ENCODE measurements at regions not wholly inside any gene's neighbourhood (a gene's known extent, or its start where the extent isn't known, plus 50 kb on each side); places are given as distances from the start of the nearest gene placed in this dataset.
A peak's percentile ranks its signal among the peaks of the same experiment; 100 is the strongest.

DNA sequence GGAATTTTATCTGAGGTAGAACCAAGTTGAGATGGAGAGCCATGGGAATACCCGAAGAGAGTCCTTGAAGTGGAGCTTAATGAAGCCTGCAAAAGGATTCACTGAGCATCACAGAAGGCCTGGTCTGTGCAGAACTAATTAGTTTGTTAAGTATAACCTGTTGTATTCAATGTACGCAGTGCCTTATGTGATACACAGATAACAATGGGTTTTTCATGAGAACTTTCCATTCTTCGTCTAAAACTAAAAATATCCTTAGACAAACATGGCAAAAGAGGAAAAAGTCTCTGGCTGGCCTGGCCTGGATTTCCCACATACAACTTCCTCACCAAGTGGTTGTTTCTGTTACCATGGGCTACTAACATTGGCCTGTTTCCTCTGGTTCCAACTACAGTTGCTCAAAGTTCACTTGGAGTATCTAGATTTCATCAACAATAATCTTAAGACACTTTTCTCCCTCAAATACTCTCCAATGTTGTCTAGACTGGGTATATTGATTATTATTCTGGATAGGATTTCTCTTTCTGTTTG is 237.6 kb upstream of the ZNF462 start:
- ATAC-seq (peak in 1 of 4 donors; percentile 61), DNase-seq (peak in 1 of 5 donors; percentile 20)
- Histone ChIP-seq H3K9me3 (no peaks in the 10 kb centered on the region), H3K4me3 (no peak overlapping the region), H3K27ac (peak overlapping the region in 3 of 12 donors; percentile 19 to 39 (median 37)), H3K36me3 (no peaks in the 10 kb centered on the region), H3K27me3 (no peaks in the 10 kb centered on the region), H3K4me1 (peaks cover 0 to 21% (median 0%) of the 10 kb centered on the region in 12 donors)
- no peak for TF ChIP-seq POLR2A (IDR thresholded peaks at IDR 0.05)
- TF ChIP-seq, protein P1, sequence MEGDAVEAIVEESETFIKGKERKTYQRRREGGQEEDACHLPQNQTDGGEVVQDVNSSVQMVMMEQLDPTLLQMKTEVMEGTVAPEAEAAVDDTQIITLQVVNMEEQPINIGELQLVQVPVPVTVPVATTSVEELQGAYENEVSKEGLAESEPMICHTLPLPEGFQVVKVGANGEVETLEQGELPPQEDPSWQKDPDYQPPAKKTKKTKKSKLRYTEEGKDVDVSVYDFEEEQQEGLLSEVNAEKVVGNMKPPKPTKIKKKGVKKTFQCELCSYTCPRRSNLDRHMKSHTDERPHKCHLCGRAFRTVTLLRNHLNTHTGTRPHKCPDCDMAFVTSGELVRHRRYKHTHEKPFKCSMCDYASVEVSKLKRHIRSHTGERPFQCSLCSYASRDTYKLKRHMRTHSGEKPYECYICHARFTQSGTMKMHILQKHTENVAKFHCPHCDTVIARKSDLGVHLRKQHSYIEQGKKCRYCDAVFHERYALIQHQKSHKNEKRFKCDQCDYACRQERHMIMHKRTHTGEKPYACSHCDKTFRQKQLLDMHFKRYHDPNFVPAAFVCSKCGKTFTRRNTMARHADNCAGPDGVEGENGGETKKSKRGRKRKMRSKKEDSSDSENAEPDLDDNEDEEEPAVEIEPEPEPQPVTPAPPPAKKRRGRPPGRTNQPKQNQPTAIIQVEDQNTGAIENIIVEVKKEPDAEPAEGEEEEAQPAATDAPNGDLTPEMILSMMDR (IDR thresholded peaks at IDR 0.05): no peak
- intact Hi-C loops (cut with DNase I): no loop called here
- 41 to 71% (median 48%) methylated on average over 3 of the region's 3 CpGs for WGBS, 4 donors

DNA sequence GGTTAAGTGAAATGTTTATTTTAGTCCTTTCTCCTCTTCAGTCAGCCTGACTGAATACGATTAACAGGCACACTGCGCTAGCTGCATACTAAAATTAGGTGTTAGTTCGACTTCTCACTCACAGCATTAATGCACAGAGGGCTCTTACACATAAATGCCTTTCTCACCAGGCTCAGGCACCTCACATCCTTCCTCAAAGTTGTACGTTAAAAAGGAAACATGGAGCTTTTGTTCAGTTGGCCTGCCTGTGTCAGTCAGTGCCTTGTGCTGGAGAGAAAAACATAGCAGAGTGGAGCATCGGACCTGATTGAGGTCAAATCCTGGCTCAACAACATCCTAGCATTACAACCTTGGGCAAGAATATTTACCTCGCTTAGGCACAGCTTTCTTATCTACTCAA is 236.0 kb upstream of the ZNF462 start:
- DNase-seq: no peak
- Histone ChIP-seq H3K9me3 (no peaks in the 10 kb centered on the region), H3K36me3 (no peaks in the 10 kb centered on the region), H3K4me3 (no peak overlapping the region), H3K27ac (no peak overlapping the region), H3K4me1 (peaks cover 0 to 21% (median 0%) of the 10 kb centered on the region in 12 donors), H3K27me3 (no peaks in the 10 kb centered on the region)
- no peak for TF ChIP-seq POLR2A (IDR thresholded peaks at IDR 0.05)
- TF ChIP-seq, protein P1 (IDR thresholded peaks at IDR 0.05): no peak
- intact Hi-C loops (cut with DNase I): no loop called here
- ATAC-seq: no peak
- WGBS, 4 donors: 47 to 61% (median 51%) methylated on average over 6 of the region's 6 CpGs

DNA sequence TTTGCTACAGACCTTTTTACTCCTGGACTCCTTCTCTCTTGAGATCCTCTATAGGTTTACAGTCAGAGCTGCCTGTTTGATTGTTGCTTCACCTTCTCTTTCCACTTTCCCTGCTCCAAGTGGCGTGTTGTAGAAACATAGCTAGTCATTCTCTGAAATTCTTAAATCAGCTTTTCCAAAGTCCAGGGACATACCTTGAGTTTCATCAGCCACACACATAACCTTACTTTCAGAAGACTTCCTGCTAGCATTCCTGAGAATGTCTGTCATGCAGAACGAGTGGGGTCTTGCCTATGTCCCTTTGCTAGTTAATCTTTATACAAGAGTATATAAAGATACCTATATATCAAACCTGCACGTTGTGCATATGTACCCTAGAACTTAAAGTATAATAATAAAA is 230.3 kb upstream of the ZNF462 start:
- ATAC-seq: no peak
- intact Hi-C loops (cut with DNase I): no loop called here

DNA sequence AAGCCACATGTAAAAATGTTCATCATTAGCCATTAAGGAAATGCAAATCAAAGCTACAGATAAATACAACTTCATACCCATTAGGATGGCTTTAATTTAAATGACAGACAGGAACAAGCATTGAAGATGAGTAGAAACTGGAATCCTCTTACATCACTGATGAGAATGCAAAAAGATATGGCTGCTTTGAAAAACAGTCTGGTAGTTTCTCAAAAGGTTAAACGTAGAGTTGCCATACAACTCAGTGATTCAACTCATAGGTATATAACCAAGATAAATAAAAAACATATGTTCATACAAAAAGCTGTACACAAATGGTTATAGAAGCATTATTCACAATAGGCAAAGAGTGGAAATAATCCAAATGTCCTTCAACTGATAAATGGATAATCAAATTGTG is 228.8 kb upstream of the ZNF462 start:
- H3K27ac ChIP-seq: no peak overlapping the region
- no peaks in the 10 kb centered on the region for H3K27me3 ChIP-seq
- no peaks in the 10 kb centered on the region for H3K4me1 ChIP-seq
- no peak for TF ChIP-seq POLR2A (IDR thresholded peaks at IDR 0.05)
- TF ChIP-seq, protein P1 (IDR thresholded peaks at IDR 0.05): no peak
- intact Hi-C loops (cut with DNase I): no loop called here
- H3K36me3 ChIP-seq: no peaks in the 10 kb centered on the region
- no peak overlapping the region for H3K4me3 ChIP-seq
- ATAC-seq: no peak
- 76 to 89% (median 83%) methylated on average over 1 of the region's 1 CpG for WGBS, 4 donors
- no peak for DNase-seq
- no peaks in the 10 kb centered on the region for H3K9me3 ChIP-seq

More for the DNA sequence above, 230.3 kb upstream of the ZNF462 start:
- H3K9me3 ChIP-seq: no peaks in the 10 kb centered on the region
- DNase-seq: no peak
- no peak overlapping the region for H3K4me3 ChIP-seq
- 74 to 80% (median 78%) methylated on average over 3 of the region's 3 CpGs for WGBS, 4 donors
- TF ChIP-seq, protein P1 (IDR thresholded peaks at IDR 0.05): no peak
- TF ChIP-seq POLR2A (IDR thresholded peaks at IDR 0.05): no peak
- no peaks in the 10 kb centered on the region for H3K4me1 ChIP-seq
- no peaks in the 10 kb centered on the region for H3K27me3 ChIP-seq
- no peaks in the 10 kb centered on the region for H3K36me3 ChIP-seq
- no peak overlapping the region for H3K27ac ChIP-seq

All from heart left ventricle (tissue), 16 donors.